AG04449 (cell line): ENCODE measurements at regions not wholly inside any gene's neighbourhood (a gene's known extent, or its start where the extent isn't known, plus 50 kb on each side); places are given as distances from the start of the nearest gene placed in this dataset.

Experiments used
- CTCF ChIA-PET: fragments of 350-600 bp; formaldehyde crosslinking; extraction: SDS; loops from one replicate; lab custom pipeline; 2021; ENCODE audit warnings: antibody characterized with exemption; lab: Yijun Ruan, JAX
- POLR2A ChIA-PET: fragments of 400-600, 350-600 bp; formaldehyde crosslinking; extraction: SDS; loops from one replicate; lab custom pipeline; 2020; ENCODE audit warnings: antibody characterized with exemption, inconsistent platforms; lab: Yijun Ruan, JAX
- DNase-seq: peaks from one replicate; pipeline ENCODE4 v3.0.0-alpha.2; 2010; ENCODE audit warnings: low read depth, low spot score
- H3K4me3 ChIP-seq: 2 replicates; pipeline ENCODE4 v1.5.1; 2011; ENCODE audit warnings: low read depth, mild to moderate bottlenecking, control low read depth, low read length
- TF ChIP-seq, protein P1 (sequence below): IDR thresholded peaks from one replicate; pipeline ENCODE4 v1.5.1; 2011; ENCODE audit warnings: mild to moderate bottlenecking, moderate library complexity, low read length, control low read depth, inconsistent platforms; ENCODE audit not compliant: insufficient read depth; ENCODE audit errors: missing control alignments

DNA sequence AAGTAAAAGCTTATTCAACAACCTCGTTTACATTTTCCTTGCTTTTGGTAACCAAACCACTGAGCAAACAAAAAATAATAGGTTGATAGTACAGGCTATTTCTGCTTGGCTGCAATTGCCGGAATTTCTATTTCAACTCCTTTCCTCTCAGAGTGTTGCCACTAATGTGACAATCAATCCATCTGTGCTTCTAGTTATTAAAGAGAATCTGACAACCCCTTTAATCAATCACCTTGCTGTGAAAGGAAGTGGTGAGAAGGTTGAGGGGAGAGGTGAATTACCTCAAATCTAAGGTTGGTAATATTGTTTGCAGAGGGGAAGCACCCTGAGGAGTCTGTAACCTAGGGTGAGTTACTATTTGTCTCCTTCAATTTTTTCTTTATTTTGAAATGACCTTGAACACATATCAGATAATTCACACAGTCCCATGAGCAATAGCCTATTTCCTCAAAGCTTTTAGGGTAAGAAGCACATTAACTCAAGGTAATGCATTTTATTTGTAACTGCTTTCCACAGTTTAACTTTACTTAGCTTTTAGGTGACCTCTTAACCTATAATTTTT lies 603.4 kb downstream of the MMUT start:
- TF ChIP-seq, protein P1, sequence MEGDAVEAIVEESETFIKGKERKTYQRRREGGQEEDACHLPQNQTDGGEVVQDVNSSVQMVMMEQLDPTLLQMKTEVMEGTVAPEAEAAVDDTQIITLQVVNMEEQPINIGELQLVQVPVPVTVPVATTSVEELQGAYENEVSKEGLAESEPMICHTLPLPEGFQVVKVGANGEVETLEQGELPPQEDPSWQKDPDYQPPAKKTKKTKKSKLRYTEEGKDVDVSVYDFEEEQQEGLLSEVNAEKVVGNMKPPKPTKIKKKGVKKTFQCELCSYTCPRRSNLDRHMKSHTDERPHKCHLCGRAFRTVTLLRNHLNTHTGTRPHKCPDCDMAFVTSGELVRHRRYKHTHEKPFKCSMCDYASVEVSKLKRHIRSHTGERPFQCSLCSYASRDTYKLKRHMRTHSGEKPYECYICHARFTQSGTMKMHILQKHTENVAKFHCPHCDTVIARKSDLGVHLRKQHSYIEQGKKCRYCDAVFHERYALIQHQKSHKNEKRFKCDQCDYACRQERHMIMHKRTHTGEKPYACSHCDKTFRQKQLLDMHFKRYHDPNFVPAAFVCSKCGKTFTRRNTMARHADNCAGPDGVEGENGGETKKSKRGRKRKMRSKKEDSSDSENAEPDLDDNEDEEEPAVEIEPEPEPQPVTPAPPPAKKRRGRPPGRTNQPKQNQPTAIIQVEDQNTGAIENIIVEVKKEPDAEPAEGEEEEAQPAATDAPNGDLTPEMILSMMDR, result no peak
- ChIA-PET POLR2A (no interaction called here), CTCF (no interaction called here)
- DNase-seq, result no peak
- H3K4me3 ChIP-seq, result no peak overlapping the region

DNA sequence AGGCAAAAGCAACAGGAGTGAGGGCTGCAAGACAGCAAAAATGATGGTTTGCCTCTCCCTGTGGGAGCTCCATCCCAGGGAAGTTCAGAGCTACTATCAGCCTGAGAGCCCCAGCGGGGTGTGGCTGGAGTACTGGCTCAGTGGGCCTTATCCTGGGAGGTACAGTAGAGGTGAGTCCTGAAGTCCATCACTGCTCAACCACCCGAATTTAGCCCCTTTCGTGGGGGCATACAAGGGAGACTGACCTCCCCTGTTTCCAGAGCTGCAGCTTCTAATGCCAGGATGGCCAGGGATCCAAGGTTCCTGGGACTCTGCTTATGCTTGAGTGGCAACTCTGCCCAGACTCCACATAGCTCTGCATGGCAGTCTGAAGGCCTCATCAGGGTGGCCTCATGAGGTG lies 617.8 kb downstream of the MMUT start:
- ChIA-PET CTCF (no interaction called here), POLR2A (no interaction called here)
- H3K4me3 ChIP-seq, result no peak overlapping the region
- no peak for DNase-seq
- TF ChIP-seq, protein P1, result no peak

DNA sequence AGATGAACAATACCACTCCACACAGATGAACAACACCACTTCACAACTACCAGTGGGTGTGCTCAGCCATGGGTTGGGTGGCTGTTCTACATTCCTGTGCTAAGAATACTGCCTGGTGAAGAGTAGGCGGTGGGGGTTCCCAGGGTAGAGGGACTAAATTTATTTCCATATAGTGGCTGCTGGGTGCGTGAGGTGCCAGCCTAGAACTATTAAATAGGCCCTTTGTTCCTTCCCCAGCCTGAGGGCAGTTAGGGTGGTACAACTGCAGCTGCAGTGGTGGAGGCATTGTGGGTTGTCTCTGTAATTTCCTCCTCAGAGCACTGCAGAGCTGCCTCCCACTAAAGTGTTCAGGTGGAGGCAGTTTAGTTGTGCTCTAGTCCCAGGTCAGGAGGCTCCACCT lies 618.4 kb downstream of the MMUT start:
- CTCF ChIA-PET, result no interaction called here
- no peak overlapping the region for H3K4me3 ChIP-seq
- TF ChIP-seq, protein P1, result no peak
- no peak for DNase-seq
- POLR2A ChIA-PET, result no interaction called here

DNA sequence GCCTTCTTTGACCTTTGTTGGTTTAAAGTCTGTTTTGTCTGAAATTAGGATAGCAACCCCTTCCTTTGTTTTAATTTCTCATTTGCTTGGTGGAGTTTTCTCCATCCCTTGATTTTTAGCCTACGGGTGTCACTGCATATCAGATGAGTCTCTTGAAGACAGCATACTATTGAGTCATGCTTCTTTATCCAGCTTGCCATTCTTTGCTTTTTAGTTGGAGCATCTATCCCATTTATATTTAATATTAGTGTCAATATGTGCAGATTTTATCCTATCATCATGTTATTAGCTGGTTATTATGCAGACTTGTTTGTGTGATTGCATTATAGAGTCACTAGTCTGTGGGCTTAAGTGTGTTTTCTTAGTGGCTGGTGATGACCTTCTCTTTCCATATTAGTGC lies 622.2 kb downstream of the MMUT start:
- CTCF ChIA-PET, result no interaction called here
- TF ChIP-seq, protein P1, result no peak
- POLR2A ChIA-PET, result no interaction called here
- no peak for DNase-seq
- H3K4me3 ChIP-seq, result no peak overlapping the region

DNA sequence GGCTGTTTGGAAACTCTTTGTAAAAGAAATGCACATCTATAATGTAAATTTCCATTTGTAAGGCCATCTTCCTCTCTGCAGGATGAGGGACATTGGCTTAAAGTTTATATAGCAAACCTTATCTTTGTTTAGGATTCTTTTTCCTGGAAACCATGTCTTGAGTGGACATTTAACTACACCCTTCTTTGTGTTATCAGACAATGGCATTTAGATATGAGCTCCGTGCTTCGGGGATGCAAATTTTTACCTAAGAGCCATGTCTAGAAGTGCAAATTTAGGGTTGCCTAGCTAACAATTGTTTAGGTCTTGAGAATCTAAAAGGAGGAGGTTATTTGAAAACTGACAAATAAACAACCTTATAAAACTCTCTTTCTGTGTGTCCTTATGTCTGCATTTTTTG lies 623.8 kb downstream of the MMUT start:
- H3K4me3 ChIP-seq, result no peak overlapping the region
- TF ChIP-seq, protein P1, result no peak
- CTCF ChIA-PET, result no interaction called here

DNA sequence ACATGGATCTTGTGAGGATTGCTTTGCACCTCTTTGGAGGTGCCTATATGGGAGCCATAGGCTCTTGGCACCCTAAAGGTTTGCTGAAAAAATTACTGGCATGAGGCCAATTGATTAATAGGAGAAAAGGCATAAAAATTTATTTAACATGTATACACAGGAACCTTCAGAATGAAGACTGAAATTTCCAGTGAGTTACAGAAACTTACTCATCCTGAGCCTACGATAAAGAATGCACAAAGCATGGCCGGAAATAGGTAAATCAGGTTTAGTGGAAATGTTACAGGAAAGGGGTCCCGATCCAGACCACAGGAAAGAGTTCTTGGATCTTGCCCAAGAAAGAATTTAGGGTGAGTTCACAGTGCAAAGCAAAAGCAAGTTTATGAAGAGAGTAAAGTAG lies 625.3 kb downstream of the MMUT start:
- TF ChIP-seq, protein P1, result no peak
- ChIA-PET CTCF (no interaction called here), POLR2A (no interaction called here)
- H3K4me3 ChIP-seq, result no peak overlapping the region
- DNase-seq, result no peak

More for the DNA sequence above, 623.8 kb downstream of the MMUT start:
- POLR2A ChIA-PET, result no interaction called here
- no peak for DNase-seq
